EH (cell line): ENCODE measurements at regions not wholly inside any gene's neighbourhood (a gene's known extent, or its start where the extent isn't known, plus 50 kb on each side); places are given as distances from the start of the nearest gene placed in this dataset.
"Not testable (repeated sequence)": the region's sequence is repeated elsewhere in the genome, so short reads cannot be mapped to it uniquely, and the experiment has no call there.

Source experiments
- DNase-seq: peaks from one replicate; pipeline ENCODE4 v3.0.0-alpha.2; 2015; ENCODE audit warnings: low read depth

DNA sequence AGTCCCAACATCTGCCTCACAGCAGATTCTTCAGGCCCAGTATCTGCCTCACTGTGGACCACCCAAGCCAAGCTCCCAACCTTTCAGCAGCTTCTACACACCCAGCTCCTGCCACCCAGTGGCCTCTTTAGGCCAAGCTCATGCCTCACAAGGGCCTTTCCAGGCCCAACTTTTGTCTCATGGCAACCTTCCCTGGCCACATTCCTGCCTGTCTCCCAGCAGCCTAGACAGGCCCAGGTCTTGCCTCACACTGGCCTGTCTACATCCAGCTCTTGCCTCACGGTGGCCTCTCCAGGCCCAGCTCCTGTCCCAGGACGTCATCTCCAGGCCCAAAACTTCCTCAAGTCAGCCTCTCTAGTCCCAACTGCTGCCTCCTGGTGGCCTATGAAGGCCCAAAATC, 65.0 kb downstream of the CCDC201 start:
- not testable (repeated sequence) for DNase-seq

- peak; percentile 13 for DNase-seq
Observed at GRCh38 chr7:45802214-45802613, 70.7 kb downstream of the CCDC201 start.

GRCh38 chr7:45797264-45797663, 75.6 kb downstream of the CCDC201 start:
- peak; percentile 85 for DNase-seq

DNA sequence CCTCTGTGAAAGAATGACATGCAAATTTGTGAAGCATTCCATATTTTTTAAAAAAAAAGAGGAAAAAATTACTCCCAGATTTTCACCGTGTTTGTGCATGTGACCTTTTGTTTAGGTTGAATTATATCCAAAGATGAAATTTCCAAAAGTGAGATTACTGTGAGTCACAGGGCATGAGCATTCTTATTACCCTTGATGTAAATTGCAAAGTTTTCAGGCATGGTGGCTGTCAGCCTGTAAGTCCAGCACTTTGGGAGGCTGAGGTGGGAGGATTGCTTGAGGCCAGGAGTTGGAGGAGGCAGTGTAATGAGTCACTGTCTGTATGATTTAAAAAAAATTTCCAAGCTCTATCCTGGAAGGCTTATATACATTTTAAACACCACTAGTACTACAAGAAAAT, 83.2 kb downstream of the CCDC201 start:
- peak; percentile 55 for DNase-seq

DNA sequence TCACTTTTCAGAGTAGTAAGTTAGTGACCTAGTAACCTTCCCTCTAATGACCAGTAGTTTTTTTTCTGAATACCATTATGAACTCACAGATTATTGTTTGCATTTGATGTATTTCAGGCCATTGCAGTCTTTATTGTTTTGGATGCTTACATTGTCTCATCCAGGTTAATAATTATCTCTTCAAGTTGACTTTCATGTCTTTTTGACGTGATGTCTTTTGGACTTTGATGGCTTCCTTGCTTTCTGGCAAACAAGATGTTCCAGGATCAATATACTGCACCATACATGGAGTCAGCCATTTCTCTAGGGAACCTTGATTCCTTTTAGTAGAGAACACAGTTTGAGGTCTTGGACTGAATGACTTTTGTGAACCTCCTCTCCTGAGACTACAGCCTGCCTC, 87.2 kb downstream of the CCDC201 start:
- not testable (repeated sequence) for DNase-seq

DNA sequence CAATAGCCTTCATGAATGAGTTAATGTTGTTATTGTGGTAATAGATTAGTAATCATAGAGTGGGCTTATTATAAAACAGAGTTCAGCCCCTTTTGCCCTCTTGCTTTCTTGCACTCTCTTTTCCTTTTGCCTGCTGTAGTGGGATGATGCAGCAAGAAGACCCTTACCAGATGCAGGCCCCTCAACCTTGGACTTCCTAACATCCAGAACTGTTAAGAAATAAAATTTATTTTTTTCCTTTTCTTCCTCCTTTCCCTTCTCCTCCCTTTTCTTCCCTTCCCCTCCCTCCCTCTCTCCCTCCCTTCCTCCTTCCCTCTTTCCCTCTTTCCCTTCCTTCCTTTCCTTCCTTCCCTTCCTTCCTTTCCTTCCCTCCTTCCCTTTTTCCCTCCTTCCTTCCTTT, 88.1 kb downstream of the CCDC201 start:
- not testable (repeated sequence) for DNase-seq
